ENCODE measurements at regions not wholly inside any gene's neighbourhood (a gene's known extent, or its start where the extent isn't known, plus 50 kb on each side); places are given as distances from the start of the nearest gene placed in this dataset.

- TF ChIP-seq CTCF (IDR thresholded peaks at IDR 0.05) (no peak), POLR2A (IDR thresholded peaks at IDR 0.05) (no peak), POLR2AphosphoS5 (IDR thresholded peaks at IDR 0.05; ENCODE audit: insufficient read depth in 1 of 2, low read depth in 1 of 2) (no peak)
Measured at GRCh38 chr3:166837535-166837934, 542.6 kb downstream of the ZBBX start.

Data from vagina (tissue), 2 donors.